Nephron progenitor cell (in vitro differentiated cells): ENCODE measurements at regions not wholly inside any gene's neighbourhood (a gene's known extent, or its start where the extent isn't known, plus 50 kb on each side); places are given as distances from the start of the nearest gene placed in this dataset.
A peak's percentile ranks its signal among the peaks of the same experiment; 100 is the strongest.

Source experiments
- DNase-seq: peaks from one replicate; pipeline ENCODE4 v3.0.0; 2021
- H3K27ac Mint-ChIP-seq: 2 replicates; pipeline ENCODE4 v1.8.0; 2021; ENCODE audit warnings: mild to moderate bottlenecking, moderate library complexity, mixed read lengths
- H3K27me3 Mint-ChIP-seq: 2 replicates; pipeline ENCODE4 v1.8.0; 2021; ENCODE audit warnings: mild to moderate bottlenecking, low read depth, mixed read lengths; ENCODE audit not compliant: poor library complexity
- H3K36me3 Mint-ChIP-seq: 2 replicates; pipeline ENCODE4 v1.8.0; 2021; ENCODE audit warnings: low read depth, mixed read lengths
- H3K4me1 Mint-ChIP-seq: 2 replicates; pipeline ENCODE4 v1.8.0; 2021; ENCODE audit warnings: mixed read lengths
- H3K4me3 Mint-ChIP-seq: 2 replicates; pipeline ENCODE4 v1.8.0; 2021; ENCODE audit warnings: mild to moderate bottlenecking, moderate library complexity, mixed read lengths
- H3K9me3 Mint-ChIP-seq: 2 replicates; pipeline ENCODE4 v1.8.0; 2021; ENCODE audit warnings: mild to moderate bottlenecking, moderate library complexity, mixed read lengths
- TF ChIP-seq, protein P1 (sequence below): fragments of 200-600 bp; sonication (generic); IDR thresholded peaks from 2 replicates; pipeline ENCODE4 v1.5.0; 2021; ENCODE audit warnings: antibody characterized with exemption

DNA sequence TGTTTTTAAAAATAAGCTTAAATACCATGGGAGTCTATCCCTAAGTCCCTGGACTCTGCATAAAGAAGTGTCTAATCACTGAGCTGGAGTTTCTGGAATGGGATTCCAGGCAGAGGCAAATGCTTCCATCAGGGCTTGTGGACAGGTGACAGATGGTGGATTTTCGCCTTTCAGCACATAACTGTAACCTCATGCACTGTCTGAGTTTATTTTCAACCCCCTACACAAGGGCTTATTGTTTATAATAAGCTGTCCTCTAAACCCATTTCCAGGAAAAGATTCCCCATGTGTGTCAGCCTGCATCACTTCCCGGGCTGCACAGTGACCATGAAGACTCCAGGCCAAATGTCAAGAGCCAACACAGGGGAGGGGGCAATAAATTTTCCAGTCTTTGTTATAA lies 264.0 kb downstream of the PIK3R1 start:
- no peaks in the 10 kb centered on the region for H3K36me3 Mint-ChIP-seq
- TF ChIP-seq, protein P1, sequence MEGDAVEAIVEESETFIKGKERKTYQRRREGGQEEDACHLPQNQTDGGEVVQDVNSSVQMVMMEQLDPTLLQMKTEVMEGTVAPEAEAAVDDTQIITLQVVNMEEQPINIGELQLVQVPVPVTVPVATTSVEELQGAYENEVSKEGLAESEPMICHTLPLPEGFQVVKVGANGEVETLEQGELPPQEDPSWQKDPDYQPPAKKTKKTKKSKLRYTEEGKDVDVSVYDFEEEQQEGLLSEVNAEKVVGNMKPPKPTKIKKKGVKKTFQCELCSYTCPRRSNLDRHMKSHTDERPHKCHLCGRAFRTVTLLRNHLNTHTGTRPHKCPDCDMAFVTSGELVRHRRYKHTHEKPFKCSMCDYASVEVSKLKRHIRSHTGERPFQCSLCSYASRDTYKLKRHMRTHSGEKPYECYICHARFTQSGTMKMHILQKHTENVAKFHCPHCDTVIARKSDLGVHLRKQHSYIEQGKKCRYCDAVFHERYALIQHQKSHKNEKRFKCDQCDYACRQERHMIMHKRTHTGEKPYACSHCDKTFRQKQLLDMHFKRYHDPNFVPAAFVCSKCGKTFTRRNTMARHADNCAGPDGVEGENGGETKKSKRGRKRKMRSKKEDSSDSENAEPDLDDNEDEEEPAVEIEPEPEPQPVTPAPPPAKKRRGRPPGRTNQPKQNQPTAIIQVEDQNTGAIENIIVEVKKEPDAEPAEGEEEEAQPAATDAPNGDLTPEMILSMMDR, result no peak

DNA sequence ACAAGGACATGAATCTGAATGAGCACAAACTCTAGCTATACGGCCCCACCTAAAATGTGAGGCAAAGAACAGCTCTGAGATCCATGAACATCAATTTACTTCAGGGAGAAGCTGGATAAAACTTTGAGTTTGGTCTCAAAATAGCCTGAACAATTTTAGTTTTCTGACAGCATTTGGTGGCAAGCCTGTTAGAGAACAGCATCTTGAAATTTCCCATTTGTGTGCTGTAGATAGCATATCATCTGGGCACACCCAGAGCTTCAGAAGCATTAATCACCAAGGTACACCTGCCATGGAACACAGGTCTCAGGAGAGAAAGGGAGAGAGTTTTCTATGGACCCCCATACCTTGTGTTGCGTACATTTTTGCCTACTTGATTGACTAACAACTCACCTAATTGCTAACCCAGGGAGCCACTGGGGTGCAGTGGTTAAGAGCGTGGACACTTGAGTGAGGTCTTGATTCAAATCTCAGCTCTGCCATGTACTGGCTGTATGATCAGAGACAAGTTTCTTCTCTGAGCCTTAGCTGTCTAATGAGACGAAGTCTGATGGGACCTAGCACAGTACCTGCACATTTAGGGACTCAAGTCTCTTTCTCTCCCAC lies 264.9 kb downstream of the PIK3R1 start:
- DNase-seq, result no peak
- H3K27ac Mint-ChIP-seq, result no peak overlapping the region
- H3K27me3 Mint-ChIP-seq, result peaks cover 3% of the 10 kb centered on the region

More for the DNA sequence above, 264.0 kb downstream of the PIK3R1 start:
- DNase-seq, result no peak
- H3K4me3 Mint-ChIP-seq, result no peak overlapping the region
- peaks cover 39% of the 10 kb centered on the region for H3K4me1 Mint-ChIP-seq
- peaks cover 6% of the 10 kb centered on the region for H3K27me3 Mint-ChIP-seq
- no peak overlapping the region for H3K27ac Mint-ChIP-seq
- H3K9me3 Mint-ChIP-seq, result no peaks in the 10 kb centered on the region

DNA sequence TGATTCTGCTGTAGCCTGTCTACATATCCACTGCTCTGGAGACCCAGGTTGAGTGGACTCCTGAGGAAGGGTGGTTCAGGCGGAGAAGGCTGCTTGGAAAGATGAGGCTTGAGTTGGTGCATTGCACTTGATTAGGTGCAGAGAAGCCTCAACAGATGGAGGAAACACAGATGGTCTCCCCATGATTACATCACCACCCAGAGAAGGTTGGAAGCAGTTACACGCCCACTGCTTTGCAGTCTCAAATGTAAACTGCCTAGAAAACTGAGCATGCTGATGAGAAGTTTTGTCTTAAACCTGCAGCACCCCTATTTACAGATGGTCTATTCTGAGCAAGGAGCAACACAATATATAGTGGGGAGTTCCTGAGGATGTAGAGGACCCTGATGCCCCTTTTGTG lies 266.6 kb downstream of the PIK3R1 start:
- Mint-ChIP-seq H3K4me1 (peaks cover 29% of the 10 kb centered on the region), H3K36me3 (no peaks in the 10 kb centered on the region), H3K27ac (no peak overlapping the region), H3K27me3 (peaks cover 3% of the 10 kb centered on the region), H3K4me3 (no peak overlapping the region), H3K9me3 (peaks cover 15% of the 10 kb centered on the region)
- no peak for DNase-seq
- TF ChIP-seq, protein P1, result no peak

More for the DNA sequence above, 264.9 kb downstream of the PIK3R1 start:
- TF ChIP-seq, protein P1, result no peak
- H3K4me3 Mint-ChIP-seq, result no peak overlapping the region
- H3K4me1 Mint-ChIP-seq, result peaks cover 33% of the 10 kb centered on the region
- no peaks in the 10 kb centered on the region for H3K36me3 Mint-ChIP-seq
- no peaks in the 10 kb centered on the region for H3K9me3 Mint-ChIP-seq

DNA sequence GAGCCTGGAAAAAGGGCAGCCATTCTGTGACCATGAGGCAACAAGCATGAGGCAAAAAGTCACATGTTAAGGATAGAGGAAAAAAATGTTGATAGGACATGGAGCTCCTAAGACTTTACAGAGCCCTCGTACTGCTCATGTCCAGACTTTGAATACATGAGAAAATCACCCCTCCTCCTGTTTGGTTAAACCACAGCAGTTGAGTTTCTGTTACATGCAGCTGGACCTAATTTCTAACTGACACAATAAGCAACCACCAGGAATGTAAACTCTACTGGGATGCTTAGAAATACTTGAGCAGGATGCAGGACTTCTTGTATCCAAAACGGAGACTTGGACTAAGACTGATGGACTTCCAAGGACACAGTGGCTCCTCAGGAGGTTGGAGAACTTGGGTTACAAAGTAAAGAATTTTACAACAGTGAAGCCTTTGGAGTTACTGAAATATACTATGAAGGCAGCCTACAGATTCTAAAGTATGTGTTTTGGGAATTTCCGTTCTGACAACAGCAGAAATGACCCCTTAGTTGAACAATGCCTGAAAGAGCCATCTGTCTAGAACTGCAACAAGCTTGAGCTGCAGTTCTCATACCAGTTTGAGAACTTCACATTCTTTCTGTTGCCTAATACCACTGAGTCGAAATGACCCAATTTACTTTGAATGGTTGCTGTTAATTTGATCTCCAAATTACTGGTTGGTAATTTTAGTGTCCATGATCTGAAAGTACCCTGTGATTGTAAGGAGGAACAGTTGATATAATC lies 268.9 kb downstream of the PIK3R1 start:
- TF ChIP-seq, protein P1, result no peak
- DNase-seq, result no peak
- H3K4me1 Mint-ChIP-seq, result peaks cover 11% of the 10 kb centered on the region
- peaks cover 31% of the 10 kb centered on the region for H3K9me3 Mint-ChIP-seq
- H3K27ac Mint-ChIP-seq, result no peak overlapping the region
- peaks cover 9% of the 10 kb centered on the region for H3K36me3 Mint-ChIP-seq
- H3K27me3 Mint-ChIP-seq, result peaks cover 3% of the 10 kb centered on the region
- no peak overlapping the region for H3K4me3 Mint-ChIP-seq

DNA sequence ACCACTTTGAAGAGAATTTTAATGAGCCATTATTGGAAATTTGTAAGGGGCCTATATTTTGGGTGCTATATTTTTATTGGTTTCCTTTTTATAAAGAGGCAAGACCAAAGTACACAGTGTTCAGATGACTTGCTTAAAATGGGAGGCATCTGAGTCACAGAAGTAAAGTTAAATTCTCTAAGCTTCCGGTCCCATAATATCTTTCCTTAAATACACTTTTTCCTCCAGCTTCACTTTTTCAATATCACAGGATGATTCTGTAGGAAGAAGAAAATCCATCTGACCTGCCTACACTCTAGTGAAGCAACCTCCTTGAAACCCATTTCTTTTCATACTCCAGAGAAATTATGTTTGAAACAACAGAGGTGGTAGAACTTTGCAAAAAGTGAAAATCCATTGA lies 274.0 kb downstream of the PIK3R1 start:
- peaks cover 9% of the 10 kb centered on the region for H3K36me3 Mint-ChIP-seq
- peaks cover under 1% of the 10 kb centered on the region for H3K27me3 Mint-ChIP-seq
- no peak overlapping the region for H3K27ac Mint-ChIP-seq
- TF ChIP-seq, protein P1, result no peak
- H3K4me1 Mint-ChIP-seq, result peaks cover 17% of the 10 kb centered on the region
- H3K4me3 Mint-ChIP-seq, result no peak overlapping the region
- H3K9me3 Mint-ChIP-seq, result peaks cover 31% of the 10 kb centered on the region
- no peak for DNase-seq

DNA sequence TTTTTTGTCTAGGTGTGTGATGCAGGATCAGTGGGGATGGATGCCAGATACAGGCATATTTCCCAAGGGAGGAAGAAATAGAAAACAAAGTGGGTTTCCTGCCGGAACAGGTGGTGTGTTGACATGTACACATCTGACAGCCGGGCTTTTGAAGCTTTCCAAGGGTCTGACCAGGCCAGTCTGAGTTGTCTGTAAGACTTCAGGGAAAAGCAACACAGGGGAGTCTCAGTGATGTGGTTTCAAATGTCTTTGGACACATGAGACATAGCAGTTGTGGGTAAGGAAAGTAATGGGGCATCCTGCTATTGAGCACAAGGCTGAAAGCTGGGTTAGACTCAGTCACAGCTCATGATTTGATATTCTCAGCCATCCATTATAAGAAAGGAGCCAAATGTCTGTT lies 274.9 kb downstream of the PIK3R1 start:
- H3K27me3 Mint-ChIP-seq, result no peaks in the 10 kb centered on the region
- DNase-seq, result no peak
- H3K4me1 Mint-ChIP-seq, result peaks cover 17% of the 10 kb centered on the region
- peaks cover 9% of the 10 kb centered on the region for H3K36me3 Mint-ChIP-seq
- H3K4me3 Mint-ChIP-seq, result peak overlapping the region; percentile 2
- H3K27ac Mint-ChIP-seq, result no peak overlapping the region
- H3K9me3 Mint-ChIP-seq, result peaks cover 31% of the 10 kb centered on the region
- TF ChIP-seq, protein P1, result no peak
